Activated naive CD8-positive, alpha-beta T cell treated with anti-CD3 and anti-CD28 coated beads, Interleukin-2, amount 10 ng/mL, durations not matched to agents 7 days and 5 days (primary cell): ENCODE measurements at regions not wholly inside any gene's neighbourhood (a gene's known extent, or its start where the extent isn't known, plus 50 kb on each side); places are given as distances from the start of the nearest gene placed in this dataset.
A peak's percentile ranks its signal among the peaks of the same experiment; 100 is the strongest.
"Not testable (repeated sequence)": the region's sequence is repeated elsewhere in the genome, so short reads cannot be mapped to it uniquely, and the experiment has no call there.

Experiments
- ATAC-seq: fragments of 150-1000 bp; cut with Tn5 transposase; one replicate; pipeline ENCODE4 v1.10.0; 2021; ENCODE audit warnings: low read depth, moderate library complexity
- POLR2A ChIA-PET: fragments of 350-600 bp; sonication (Branson Sonifier 250); formaldehyde crosslinking; loops from one replicate; lab custom pipeline; 2021; ENCODE audit warnings: antibody characterized with exemption; lab: Charles Lee
- DNase-seq: peaks from one replicate; pipeline ENCODE4 v3.0.0; 2021
- H3K27ac Mint-ChIP-seq: one replicate; pipeline ENCODE4 v1.8.0; 2022; ENCODE audit warnings: mild to moderate bottlenecking, mixed read lengths
- H3K27me3 Mint-ChIP-seq: one replicate; pipeline ENCODE4 v1.8.0; 2022; ENCODE audit warnings: mild to moderate bottlenecking, moderate library complexity, mixed read lengths
- H3K36me3 Mint-ChIP-seq: one replicate; pipeline ENCODE4 v1.8.0; 2021; ENCODE audit warnings: mild to moderate bottlenecking, mixed read lengths
- H3K4me1 Mint-ChIP-seq: one replicate; pipeline ENCODE4 v1.8.0; 2021; ENCODE audit warnings: mixed read lengths
- H3K4me3 Mint-ChIP-seq: one replicate; pipeline ENCODE4 v1.8.0; 2022; ENCODE audit warnings: mild to moderate bottlenecking, moderate library complexity, mixed read lengths
- H3K9me3 Mint-ChIP-seq: one replicate; pipeline ENCODE4 v1.8.0; 2021; ENCODE audit warnings: mixed read lengths

DNA sequence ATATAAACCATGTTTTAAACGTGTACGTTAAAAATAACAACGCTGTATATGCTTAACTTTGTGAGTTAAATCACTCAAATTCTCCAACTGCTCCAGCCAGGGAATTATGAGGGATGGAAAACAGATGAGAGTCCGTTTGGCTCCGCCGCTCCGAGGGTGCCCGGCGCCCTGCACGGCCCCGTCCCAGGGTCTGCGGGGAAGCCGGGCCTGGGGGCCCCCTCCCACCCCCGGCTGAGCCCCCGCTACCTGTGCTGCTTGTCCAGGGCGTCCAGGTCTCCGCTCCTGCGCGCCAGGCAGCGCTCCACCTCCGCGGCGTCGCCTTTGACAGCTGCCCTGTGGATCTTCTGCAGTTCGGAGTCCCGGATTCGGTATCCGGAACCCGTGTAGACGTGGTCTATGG is 415.5 kb downstream of the FOXD4L4 start:
- ATAC-seq, H3K36me3 Mint-ChIP-seq, H3K4me3 Mint-ChIP-seq, POLR2A ChIA-PET, H3K27ac Mint-ChIP-seq, DNase-seq, H3K27me3 Mint-ChIP-seq, H3K9me3 Mint-ChIP-seq, H3K4me1 Mint-ChIP-seq: not testable (repeated sequence)

DNA sequence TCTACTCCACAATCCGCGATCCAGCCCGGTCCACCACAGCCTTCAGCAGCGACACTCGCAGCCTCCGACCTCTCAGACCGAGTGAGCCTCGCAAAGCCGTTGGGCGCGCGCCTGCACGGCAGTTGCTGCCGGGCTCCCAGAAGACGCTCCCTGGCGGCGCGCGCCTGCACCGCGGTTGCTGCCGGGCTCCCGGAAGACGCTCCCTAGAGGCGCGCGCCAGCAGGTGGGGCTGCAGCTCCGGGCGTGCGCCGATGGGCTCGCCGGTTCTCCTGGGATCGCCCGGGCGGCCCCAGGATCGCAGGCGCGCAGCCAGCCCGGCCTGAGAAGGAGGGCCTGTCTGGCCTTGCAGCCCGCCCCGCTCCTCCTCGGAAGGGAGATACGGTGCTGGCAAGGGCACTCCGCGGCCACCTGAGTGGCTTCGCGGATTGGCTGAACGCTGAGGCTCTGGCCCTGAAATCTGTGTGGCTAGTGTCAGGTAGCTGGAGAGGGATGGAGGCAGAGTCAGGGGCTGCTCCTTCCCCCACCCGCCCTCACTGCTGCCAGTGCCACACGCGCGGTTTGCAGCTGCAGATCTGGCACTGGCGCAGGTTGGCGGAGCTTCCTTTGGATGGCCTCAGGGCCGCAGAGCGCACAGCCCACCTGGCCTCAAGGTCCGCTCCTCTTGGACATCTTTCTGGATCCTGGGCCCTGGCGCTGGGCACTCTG is 416.2 kb downstream of the FOXD4L4 start:
- ATAC-seq (peak; percentile 100), DNase-seq (peak; percentile 77)
- H3K27me3 Mint-ChIP-seq, H3K27ac Mint-ChIP-seq, H3K4me1 Mint-ChIP-seq, POLR2A ChIA-PET, H3K36me3 Mint-ChIP-seq, H3K4me3 Mint-ChIP-seq, H3K9me3 Mint-ChIP-seq: not testable (repeated sequence)

DNA sequence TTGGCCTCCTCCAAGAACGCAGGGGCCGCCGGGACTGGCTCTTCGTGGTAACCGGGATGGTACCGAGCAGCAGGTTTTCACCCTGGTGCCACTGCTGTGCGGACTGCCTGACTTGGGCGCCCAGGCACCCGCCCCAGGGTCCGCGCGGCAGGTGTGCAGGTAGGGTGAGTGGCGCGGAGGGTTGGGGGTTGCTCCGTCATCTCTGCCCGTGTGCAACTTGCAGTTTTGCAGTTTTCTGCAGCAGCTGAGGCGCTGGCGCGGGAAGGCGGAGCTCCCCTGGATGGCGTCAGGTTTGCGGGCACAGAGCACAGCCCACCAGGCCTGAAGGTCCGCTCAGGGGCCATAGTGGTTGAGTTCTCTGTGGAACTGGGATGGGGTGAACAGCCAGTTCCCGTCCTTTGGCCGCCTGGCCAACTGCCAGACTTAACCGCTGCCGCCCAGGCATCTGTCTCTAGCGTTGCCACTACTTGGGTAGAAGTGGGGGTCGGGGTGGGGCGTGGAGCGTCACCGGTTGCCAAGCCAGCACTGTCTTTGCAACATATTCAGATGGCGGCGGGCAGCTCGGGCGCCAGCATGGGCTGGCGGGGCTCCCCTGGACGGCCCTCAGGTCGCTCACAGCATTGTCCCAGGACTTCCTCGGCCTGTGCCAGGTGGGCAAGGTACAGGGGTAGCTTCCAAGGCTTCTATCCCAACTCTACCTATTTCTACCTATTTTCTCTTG is 417.2 kb downstream of the FOXD4L4 start:
- H3K27ac Mint-ChIP-seq, POLR2A ChIA-PET, H3K36me3 Mint-ChIP-seq, H3K9me3 Mint-ChIP-seq, H3K4me3 Mint-ChIP-seq, H3K4me1 Mint-ChIP-seq, H3K27me3 Mint-ChIP-seq, ATAC-seq: not testable (repeated sequence)
- peak; percentile 45 for DNase-seq

GRCh38 chr9:66182316-66182715 is 445.4 kb downstream of the FOXD4L4 start:
- not testable (repeated sequence) for ATAC-seq, H3K9me3 Mint-ChIP-seq

DNA sequence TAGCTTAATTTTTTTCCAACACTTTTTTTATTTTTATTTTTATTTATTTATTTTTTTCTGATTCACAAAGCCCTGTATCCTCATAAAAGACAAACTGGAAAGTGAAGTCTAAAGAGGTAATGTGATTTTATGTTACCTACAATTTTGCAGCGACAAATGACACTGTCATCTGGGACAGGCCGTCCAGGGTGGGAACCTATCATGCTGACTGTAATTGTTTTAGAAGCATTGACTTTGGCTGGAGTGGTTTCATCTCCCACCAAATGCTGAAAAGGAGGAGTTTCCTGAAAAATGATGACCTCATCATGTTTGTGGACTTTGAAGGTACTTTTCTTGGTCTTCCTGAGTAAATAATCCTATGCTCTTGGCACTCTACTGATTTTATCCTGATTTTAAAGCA is 446.7 kb downstream of the FOXD4L4 start:
- H3K27me3 Mint-ChIP-seq, H3K9me3 Mint-ChIP-seq, H3K4me1 Mint-ChIP-seq, H3K4me3 Mint-ChIP-seq, POLR2A ChIA-PET, H3K27ac Mint-ChIP-seq, DNase-seq, ATAC-seq, H3K36me3 Mint-ChIP-seq: not testable (repeated sequence)

More at GRCh38 chr9:66182316-66182715, 445.4 kb downstream of the FOXD4L4 start:
- H3K27me3 Mint-ChIP-seq, DNase-seq, H3K4me1 Mint-ChIP-seq, POLR2A ChIA-PET, H3K4me3 Mint-ChIP-seq, H3K36me3 Mint-ChIP-seq, H3K27ac Mint-ChIP-seq: not testable (repeated sequence)

GRCh38 chr9:66197199-66197598 is 460.3 kb downstream of the FOXD4L4 start:
- H3K27me3 Mint-ChIP-seq, POLR2A ChIA-PET, DNase-seq, H3K27ac Mint-ChIP-seq, H3K9me3 Mint-ChIP-seq, H3K4me1 Mint-ChIP-seq, H3K4me3 Mint-ChIP-seq, H3K36me3 Mint-ChIP-seq, ATAC-seq: not testable (repeated sequence)

GRCh38 chr9:66198421-66198820 is 461.5 kb downstream of the FOXD4L4 start:
- H3K9me3 Mint-ChIP-seq, H3K36me3 Mint-ChIP-seq, H3K4me3 Mint-ChIP-seq, ATAC-seq, POLR2A ChIA-PET, H3K27ac Mint-ChIP-seq, DNase-seq, H3K4me1 Mint-ChIP-seq, H3K27me3 Mint-ChIP-seq: not testable (repeated sequence)

DNA sequence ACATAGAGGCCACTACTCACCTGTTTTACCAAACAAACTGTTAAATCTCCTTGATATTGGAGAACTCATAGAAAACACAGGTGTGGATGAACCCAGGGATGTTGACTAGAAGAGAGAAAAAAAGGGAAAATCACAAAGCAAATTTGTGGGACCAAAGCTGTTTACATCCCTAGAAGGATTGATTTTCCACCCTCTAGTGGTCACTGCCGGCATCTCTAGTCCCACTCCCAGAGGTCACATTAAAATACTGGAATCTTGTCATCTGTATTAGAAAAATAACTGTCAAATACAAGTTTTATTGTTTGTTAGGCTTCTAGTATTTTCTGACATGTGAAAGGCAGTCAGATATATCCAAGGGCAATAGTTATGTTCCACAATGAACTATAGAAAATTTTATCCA is 469.7 kb downstream of the FOXD4L4 start:
- H3K27ac Mint-ChIP-seq, DNase-seq, H3K9me3 Mint-ChIP-seq, H3K27me3 Mint-ChIP-seq, H3K4me3 Mint-ChIP-seq, POLR2A ChIA-PET, ATAC-seq, H3K36me3 Mint-ChIP-seq, H3K4me1 Mint-ChIP-seq: not testable (repeated sequence)

- POLR2A ChIA-PET, H3K4me3 Mint-ChIP-seq, H3K27ac Mint-ChIP-seq, H3K9me3 Mint-ChIP-seq, H3K36me3 Mint-ChIP-seq, ATAC-seq, DNase-seq, H3K4me1 Mint-ChIP-seq, H3K27me3 Mint-ChIP-seq: not testable (repeated sequence)
Measured at GRCh38 chr9:66207914-66208313, 471.0 kb downstream of the FOXD4L4 start.

DNA sequence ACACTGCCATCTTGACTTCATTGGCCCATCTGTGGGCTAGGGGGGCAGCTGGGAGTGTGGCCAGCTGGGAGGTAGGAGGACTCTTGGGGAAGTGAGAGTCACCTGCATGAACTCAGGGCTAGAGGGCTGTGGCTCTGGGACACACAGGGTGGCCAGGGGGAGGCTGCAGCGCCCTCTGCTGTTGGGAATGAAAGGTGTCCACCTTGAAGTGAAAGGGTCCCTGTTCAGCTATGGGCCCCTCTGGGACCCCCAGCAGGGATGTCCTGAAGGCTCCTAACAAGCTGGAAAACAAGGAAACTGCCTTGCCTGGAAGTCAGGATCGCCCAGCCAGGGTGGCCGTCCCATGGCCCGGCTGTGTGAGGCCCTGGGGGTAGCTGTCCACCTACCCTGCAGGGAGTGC is 507.8 kb downstream of the FOXD4L4 start:
- H3K36me3 Mint-ChIP-seq, POLR2A ChIA-PET, DNase-seq, H3K27ac Mint-ChIP-seq, H3K4me3 Mint-ChIP-seq, ATAC-seq, H3K4me1 Mint-ChIP-seq, H3K9me3 Mint-ChIP-seq, H3K27me3 Mint-ChIP-seq: not testable (repeated sequence)

DNA sequence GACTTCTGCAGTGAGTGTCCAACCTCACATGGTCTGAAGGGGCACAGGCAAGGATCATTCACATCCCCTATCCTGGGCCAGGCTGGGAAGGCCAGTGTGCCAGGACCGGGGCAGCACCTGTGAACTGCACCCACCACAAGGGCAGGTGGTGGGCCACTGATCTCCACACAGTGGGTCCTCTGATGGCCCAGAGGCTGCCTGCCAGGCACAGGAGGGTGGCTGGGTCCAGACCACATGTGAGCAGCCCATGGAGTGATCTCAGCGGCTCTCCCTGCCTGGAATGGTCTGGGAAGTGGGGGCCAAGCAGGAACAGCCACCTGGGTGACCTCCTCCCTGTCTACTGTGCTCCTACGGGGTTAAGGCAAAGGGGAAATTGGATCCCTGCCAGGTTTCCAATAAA is 508.5 kb downstream of the FOXD4L4 start:
- ATAC-seq, DNase-seq, H3K4me1 Mint-ChIP-seq, POLR2A ChIA-PET, H3K9me3 Mint-ChIP-seq, H3K27me3 Mint-ChIP-seq, H3K27ac Mint-ChIP-seq, H3K36me3 Mint-ChIP-seq, H3K4me3 Mint-ChIP-seq: not testable (repeated sequence)

- H3K36me3 Mint-ChIP-seq, DNase-seq, H3K4me3 Mint-ChIP-seq, H3K4me1 Mint-ChIP-seq, POLR2A ChIA-PET, ATAC-seq, H3K27ac Mint-ChIP-seq, H3K9me3 Mint-ChIP-seq, H3K27me3 Mint-ChIP-seq: not testable (repeated sequence)
Measured at GRCh38 chr9:66257581-66257980, 520.6 kb downstream of the FOXD4L4 start.

DNA sequence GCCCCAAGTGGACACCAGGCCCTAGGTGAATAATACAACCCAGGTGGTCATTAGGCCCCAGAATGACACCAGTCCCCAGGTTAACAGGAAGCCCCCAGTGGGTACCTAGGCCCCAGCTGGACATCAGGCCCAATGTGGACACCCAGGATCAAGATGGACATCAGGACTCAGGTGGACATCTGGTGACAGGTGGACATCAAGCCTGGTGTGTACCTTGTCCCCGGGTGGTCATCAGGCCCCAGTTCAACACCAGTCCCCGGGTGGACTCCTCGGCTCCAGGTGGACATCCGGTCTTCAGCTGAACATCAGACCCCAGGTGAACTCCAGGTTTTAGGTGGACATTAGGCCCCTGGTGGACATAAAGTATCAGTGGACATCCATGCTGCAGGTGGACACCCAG is 524.6 kb downstream of the FOXD4L4 start:
- ATAC-seq, H3K27me3 Mint-ChIP-seq, H3K27ac Mint-ChIP-seq, H3K36me3 Mint-ChIP-seq, DNase-seq, H3K9me3 Mint-ChIP-seq, H3K4me3 Mint-ChIP-seq, H3K4me1 Mint-ChIP-seq, POLR2A ChIA-PET: not testable (repeated sequence)

DNA sequence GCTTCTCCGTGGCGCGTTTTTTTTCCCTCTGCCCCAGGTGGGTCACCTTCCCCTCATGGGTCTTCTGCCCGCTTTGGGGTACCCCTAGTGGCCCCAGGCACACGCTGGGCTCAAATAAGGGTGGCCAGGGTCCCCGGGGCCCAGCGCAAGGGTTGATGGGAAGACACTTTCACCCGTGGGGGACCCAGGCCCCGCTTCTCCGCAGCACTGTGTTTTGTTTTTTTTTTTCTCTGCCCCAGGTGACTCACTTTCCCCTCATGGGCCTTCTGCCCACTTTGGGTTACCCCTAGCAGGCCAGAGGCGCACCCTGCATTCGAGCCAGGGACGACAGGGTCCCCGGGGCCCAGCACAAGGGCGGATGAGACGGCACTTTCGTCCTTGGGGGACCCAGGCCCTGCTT is 526.7 kb downstream of the FOXD4L4 start:
- H3K4me1 Mint-ChIP-seq, POLR2A ChIA-PET, H3K27me3 Mint-ChIP-seq, H3K27ac Mint-ChIP-seq, H3K4me3 Mint-ChIP-seq, ATAC-seq, DNase-seq, H3K36me3 Mint-ChIP-seq, H3K9me3 Mint-ChIP-seq: not testable (repeated sequence)
